ENCODE measurements at regions not wholly inside any gene's neighbourhood (a gene's known extent, or its start where the extent isn't known, plus 50 kb on each side); places are given as distances from the start of the nearest gene placed in this dataset.

DNA sequence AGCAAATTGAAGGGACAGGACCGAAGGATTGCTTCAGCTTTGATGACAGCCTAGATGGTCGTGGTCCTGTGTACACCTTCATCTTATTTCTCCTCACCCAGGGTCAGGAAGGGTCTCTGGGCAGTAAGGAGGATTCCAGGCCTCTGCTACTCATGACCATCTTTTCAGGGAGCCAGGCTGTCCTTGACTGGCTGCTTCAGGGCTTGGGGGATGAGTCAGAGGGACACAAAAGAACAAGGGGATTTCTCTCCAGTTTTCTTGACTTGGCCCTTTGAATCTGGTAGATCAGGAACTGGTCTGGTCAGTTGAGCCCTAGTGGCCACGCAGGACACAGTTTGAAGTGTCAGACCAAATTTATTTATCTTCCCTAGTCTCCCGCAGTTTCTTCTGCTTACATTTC lies 402.1 kb upstream of the CHD6 start:
- no peak for DNase-seq

DNA sequence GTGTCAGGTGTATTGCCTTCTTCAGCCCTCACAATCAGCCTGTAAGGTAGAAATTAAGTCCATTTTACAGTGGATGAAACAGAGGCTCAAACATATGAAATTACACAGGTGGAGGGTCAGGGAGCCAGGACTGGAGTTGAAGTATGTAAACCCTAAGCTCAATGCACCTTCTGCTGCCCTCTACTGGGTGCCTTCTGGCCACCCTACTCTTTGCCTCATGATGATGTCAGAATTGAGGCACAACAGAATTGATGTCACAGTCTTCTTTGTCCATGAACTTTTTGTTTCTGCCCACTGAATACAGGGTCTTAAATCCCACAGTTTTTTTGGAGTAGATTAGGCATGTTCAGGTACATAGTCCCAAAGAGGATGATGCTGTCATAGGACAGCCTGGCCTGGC lies 400.8 kb upstream of the CHD6 start:
- no peak for DNase-seq

DNA sequence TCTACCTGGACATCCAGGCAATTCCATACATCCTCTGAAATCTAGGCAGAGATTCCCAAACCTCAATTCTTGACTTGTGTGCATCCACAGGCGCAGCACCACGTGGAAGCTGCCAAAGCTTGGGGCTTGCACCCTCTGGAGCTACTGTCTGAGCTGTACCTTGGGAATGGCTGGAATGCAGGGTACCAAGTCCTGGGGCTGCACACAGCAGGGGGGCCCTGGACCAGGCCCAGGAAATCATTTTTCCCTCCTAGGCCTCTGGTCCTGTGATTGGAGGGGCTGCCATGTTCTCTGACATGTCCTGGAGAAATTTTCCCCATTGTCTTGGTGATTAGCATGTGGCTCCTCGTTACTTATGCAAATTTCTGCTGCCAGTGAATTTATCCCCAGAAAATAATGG lies 391.9 kb upstream of the CHD6 start:
- DNase-seq: no peak

DNA sequence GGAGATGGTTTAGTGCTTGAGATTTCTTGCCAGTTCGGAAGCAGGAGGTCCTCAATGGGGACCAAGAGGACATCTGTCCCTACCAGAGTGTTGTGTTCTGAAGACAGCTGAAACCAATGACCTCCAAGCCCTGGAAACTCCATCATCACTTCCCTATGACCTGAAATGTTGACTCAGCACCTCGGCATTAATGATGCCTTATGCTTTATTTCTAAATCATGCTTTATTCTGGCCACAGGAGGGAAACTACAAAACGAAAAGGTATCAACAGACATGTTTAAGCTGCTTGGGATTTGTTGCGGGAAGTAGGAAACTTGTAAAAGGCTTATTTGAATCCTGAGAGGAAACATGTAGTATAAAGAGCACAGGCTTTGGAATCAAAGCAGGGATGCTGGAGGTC lies 389.1 kb upstream of the CHD6 start:
- no peak for DNase-seq

DNA sequence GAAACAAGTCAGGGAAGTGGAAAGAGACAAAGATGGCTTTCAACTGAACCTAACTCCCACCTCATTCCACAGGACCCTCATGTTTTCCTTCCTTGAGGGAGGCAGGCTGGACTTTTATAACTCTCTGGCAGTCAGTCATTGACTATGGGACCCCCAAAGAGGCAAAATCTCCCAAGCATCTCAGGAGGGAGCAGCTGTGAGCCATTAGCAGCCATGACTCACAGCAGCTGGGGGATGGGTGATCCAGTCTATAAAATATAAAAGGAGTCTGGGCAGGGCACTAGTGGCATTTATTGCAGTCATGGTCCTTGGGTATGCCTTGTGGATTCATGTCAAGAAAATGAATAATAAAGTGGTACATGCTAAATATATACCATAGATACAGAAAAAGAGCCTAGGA lies 387.0 kb upstream of the CHD6 start:
- DNase-seq: no peak

DNA sequence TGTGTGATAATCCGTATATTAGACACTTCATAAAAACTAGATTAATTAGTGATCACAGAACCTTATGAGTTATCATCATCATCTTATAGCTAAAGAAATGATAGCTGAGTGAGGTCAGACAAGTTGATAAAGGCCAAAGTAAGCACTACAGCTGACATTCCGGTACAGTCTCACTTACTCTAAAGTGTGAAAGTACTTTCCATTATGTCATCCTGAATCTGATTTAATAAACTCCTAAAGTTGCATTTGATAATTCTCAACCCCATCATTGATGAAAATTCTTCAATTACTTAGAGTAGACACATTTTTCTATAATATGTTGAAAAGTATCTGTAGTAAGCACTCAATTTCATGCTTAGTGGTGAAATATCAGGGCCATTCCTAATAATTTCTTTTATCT lies 385.2 kb upstream of the CHD6 start:
- DNase-seq: no peak

DNA sequence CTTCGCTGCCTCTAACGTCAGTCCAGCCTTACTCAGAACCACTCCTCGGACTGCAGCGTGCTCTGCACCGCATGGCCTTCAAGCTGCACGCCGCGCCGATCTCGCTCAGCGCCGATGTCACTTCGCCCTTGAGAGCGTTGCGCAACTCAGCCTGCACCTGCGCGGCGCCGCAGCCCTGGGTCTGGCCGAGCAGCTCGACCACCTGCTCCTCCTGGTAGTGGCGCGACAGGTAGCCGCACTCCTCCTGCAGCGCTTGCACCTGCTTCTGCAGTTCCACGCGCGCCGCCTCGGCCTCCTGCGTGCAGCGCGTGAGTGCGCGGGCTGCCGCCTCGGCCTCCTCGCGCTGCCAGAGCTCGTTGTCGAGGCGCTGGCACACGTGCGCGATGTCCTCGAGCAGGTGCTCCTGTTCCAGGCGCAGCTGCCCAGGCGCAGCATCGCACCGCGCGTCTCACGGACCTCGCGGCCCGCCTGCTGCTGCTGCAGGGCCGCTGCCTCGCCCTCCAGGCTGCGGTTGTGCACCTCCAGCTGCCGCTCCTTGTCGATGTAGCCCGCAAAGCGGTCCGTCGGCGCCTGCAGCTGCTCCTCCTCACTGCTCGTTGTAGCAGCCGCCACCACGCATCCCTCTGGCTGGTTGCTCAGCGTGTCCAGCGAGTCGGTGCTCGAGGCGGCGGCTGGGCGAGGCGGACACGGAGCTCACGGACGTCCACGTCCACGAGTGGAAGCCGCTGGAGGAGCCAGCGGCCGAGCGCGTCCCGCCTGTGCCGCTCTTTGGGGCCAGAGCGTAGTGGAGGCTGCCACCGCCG lies 380.6 kb upstream of the CHD6 start:
- DNase-seq: no peak

DNA sequence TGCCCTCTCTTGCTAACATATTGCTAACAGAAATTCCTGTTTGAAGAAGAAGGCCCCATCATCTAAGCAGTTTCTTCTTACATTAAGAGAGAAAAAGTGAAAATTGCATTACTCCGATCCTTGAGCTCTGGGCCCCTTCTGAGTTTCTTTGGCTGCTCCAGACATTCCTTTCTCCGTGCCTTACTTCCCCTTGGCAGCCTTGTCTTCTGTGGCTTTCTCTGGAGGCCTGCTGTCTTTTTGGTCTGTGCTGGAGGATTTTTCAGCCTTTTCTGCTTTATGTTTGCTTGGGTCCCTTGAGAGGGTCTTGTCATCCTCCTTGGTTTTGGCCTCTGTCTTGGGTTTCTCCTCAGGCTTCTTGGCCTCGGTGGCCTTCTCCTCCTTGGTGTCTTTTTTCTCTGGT lies 378.8 kb upstream of the CHD6 start:
- DNase-seq: no peak

DNA sequence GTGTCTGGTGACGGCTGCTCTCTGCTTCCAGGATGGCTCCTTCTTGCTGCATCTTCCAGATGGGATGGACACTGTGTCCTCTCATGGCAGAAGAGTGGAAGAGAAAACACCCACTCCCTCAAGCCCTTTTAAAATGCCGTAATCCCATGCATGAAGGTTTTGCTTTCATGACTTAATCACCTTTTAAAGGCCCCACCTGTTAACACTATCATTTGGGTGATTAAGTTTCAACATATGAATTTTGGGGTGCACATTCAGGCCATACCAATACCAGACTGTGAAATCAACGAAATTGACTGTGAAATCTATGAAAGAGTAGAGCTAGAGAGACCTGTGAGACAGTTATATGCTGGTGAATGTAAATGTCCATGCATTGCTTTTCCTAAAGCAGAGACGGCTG lies 374.3 kb upstream of the CHD6 start:
- no peak for DNase-seq

DNA sequence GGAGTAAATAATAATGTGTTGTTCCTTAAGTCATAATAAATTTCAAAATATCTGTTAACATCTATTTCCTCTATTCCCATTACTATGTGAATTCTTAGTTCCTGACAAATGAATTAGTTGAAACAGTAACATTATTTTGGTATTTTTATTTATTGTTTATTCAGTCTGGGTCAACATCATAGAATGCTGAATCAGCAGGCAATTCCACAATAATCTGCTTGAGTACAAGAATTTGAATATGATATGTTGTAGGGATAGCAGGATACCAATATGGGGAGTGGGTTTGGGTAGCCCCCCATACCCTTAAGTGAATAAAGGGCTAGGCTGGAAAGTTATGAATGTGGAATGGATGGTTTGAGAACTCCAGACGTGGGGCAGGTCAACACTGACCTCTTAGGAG lies 373.2 kb upstream of the CHD6 start:
- DNase-seq: no peak

DNA sequence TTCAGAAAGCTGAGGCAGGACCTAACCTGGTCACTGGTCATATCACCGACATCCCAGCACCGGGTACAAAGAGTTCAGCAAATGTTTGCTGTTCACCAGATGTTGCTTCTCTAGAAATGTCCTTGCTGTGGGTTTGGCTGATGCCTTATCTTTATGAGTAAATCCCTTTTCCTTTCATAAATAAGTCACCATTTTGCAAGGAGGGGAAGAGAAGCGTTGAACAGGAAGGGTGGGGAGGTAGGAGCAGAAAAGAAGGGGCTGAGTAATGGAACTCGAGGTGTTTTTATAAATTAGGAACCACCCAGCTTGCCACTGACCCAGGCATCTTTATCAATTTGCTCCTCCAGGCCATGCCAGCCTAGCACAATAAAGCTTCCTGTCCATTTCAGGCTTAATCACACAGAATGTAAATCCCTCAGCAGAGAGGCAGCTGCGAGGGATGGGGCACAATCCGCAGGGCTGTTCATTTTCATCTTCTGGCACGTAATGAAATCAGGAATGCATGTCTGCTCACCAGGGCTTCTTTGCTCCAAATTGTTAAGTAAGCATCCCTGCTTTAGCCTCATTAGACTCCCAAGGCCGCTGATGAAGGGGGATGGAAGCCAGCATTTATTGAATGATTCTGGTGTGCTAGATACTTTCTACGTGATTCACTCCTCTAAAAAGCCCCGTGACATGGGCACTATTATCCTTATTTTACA lies 371.9 kb upstream of the CHD6 start:
- no peak for DNase-seq

DNA sequence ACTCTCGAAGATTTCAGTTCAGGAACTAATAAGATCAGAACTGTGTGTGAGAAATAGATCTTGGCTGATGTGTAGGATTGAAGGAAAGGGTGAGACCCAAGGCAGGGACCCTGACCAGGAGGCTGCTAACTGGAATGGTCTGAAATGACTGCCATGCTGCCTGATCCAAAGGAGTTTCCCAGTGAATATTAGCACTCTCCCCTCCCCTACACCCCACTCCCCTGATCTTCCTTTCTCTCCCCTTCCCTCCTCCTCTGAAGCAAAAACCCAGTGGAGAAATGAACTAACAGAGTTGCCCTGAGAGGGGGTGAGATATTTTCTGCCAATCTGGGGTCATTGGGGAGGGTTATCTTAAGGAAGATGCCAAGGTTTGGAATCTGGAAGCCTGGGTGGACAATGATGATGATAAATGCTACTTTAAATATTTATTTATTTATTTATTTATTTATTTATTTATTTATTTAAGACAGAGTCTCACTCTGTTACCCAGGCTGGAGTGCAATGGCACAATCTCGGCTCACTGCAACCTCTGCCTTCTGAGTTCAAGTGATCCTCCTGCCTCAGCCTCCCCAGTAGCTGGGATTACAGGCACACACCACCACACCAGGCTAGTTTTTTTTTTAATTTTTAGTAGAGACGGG lies 371.0 kb upstream of the CHD6 start:
- no peak for DNase-seq

DNA sequence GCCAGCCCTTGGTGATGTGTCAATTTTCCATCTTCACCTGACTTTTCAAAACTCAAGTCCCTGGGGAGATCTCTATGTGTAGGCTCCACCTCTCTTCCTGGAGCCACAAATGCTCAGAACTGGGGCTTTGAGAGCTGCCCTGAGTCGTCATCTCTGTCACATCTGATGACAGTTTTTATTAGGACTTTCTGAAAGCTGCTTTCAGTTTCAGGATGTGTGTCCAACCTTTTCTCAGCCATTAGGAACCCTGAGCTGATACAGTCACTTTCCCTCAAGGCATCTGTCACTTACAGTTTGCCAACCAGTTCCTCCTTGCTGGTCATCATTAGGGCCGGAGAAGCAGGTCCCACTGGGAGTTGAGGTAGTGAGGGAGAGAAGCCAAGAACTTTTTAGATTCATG lies 365.9 kb upstream of the CHD6 start:
- DNase-seq: no peak

DNA sequence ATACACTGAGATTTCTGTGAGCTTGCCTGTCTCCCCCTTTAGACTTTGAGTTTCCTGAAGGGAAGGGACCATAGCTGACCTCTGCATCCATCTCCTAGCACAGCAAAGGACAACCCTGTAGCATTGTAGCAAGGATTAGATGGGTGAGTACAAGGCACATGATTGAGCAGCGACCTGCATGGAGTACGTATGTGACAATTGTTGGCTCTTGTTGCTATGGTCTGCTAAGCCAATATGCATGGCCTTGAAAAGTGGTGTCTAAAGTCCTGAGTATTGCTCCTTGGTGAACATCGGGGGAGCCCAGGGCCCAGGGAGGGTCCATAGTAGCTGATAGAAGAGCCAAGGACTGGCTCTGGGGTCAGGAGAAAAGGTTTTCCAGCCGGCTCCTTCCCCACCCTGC lies 365.0 kb upstream of the CHD6 start:
- no peak for DNase-seq

DNA sequence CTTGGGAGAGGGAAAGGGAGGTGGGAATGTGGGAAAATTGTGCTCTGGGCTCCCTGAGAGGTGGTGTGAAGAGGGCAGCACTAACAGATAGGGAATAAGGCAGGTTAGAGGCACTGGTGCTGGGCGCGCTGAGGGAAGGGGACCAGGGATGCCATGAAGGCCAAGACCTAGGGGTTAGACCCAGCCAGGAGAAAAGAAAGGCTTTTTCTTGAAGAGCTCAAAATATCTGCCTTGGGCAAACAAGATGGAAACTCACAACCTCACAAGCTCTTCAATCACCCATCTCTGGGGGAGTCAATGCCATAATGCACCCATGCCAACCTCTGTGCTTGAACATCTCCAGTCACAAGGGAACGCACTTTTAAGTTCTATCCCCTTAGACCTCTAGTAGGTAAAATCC lies 363.6 kb upstream of the CHD6 start:
- no peak for DNase-seq

DNA sequence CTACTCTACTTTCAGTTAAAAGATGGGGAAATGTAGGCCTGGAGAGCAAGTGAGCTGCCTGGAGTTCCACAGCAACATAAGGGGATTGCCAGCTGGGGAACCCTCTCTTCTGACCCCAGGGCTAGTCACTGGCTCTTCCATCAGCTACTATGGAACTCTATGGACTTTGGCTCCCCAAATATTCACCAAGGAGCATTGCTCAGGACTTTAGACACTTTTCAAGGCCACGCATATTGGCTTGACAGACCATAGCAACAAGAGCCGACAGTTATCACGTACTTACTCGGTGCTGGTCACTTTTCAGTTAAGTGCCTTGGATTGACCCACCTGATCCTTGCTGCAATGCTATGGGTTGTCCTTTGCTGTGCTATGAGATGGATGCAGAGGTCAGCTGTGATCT lies 360.7 kb upstream of the CHD6 start:
- no peak for DNase-seq

DNA sequence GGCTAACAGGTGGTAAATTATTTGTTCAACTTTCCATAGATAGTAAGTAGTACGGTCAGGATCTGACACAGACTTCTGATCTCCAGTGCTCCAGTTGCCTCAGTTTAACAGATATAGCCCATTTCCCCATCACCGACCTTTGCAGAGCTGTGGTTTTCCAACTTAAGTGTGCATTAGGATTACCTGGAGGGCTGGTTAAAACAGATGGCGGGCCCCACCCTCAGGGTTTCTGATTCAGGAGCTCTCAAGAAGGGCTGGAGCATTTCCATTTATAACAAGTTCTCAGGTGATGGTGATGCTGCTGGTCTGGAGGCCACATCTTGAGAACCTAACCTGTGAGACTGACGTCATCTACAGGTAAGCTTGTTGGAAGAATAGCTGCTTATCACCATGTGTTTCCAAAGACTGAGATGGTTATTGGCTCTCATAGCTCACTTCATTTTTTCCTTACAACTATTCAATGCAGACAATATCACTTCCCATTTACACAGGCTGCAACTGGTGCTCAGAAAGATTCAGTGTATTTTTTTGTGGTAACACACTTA lies 360.1 kb upstream of the CHD6 start:
- no peak for DNase-seq

DNA sequence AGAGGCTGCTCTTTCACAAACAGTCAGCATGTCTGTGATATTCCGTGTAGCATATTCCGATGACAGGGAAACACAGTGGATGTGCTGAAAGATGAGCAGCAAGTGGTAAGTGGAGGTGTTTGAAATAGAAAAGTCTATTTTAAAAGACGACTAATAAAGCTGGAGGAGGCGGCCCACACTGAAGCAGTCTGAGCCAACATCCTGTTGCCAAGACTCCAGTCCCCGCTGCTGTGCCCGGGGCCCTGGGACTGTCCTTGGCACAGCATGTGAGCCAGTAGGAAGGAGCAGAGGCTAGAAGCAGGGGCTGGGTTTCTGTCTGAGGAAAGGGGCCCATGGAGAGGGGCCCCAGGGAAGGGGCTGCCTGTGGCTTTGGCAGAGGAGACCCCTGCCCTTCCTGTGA lies 351.5 kb upstream of the CHD6 start:
- no peak for DNase-seq

DNA sequence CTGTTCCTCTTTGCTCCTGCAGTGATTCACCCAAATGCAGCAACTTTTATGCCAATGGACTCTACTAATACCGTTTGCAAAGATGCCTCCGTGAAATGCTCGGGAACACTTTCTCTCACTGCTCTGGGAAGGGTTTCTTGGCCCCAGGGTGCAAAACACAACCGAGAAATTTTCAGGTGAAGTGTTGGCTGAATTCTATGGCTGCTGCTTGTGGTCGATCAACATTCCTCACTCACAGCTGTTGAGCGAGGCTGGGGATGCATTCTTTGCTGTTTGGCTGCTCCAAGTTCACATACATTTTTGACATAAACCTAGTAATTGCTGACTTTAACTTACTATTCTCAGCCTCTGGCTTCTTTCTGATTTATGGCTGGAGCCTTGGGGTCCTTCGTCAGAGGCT lies 342.0 kb upstream of the CHD6 start:
- no peak for DNase-seq

DNA sequence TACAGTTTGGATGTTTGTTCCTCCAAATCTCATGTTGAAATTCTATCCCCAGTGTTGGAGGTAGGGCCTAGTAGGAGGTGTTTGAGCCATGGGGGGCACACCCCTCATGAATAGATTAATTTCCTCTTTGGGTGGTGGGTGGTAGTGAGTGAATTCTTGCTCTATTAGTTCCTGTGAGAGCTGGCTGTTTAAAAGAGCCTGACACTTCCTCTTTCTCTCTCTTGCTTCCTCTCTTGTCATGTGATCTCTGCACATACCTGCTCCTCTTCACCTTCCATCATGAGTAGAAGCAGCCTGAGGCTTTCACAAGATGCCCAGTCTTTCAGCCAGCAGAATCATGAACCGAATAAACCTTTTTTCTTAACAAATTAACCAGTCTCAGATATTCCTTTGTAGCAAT lies 340.2 kb upstream of the CHD6 start:
- no peak for DNase-seq

DNA sequence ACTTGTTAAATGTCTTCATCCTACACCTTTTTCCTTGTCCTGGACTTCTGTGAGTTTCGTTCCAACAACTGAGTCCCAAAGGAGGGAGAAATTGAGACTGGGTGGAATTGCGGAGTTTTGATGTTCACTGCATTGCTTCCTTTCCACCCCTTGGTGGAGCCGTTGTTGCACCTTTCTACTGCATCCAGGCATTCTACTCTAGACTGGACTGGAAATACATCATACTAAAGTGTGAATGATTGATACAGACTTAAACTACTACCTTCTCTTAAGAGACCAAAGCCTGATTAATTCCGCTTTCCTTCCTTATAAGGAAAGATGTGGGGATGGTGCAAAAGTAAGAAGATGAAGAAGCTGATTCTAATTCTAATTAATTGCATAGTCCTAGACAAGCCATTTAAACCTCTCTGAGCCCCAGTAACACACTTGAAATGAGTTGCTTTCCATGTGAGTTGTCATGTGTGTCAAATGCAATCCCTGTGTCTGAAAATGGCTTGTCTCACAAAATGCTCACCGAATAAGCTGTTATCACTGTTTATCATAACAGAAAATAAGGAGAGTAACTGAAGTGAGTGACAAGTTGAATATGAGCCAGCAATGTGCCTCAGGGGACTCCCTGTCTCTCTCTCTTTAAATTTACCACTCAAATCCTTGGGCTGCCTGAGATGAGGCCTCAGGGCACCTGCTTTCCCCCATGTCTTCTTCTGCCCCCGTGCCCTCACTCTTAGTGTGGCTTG lies 338.3 kb upstream of the CHD6 start:
- DNase-seq: no peak

DNA sequence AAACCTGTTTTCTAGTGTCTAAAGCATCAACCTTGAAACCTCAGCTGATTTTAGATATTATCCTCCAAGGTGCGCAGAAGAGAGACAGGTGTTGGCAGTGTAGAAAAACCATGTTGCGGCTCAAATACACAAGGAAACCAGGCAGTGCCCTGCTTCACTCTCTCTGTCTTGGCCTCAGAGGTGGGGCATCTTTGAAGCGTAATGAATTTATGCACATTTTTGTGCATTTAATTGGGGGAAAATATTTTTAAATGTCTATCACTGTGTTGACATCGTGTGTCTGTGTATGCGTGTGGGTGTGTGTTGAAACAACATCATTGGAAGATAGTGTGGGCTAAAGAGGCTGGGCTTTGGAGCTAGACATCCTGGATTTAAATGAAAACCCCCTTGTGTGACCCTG lies 334.0 kb upstream of the CHD6 start:
- no peak for DNase-seq

DNA sequence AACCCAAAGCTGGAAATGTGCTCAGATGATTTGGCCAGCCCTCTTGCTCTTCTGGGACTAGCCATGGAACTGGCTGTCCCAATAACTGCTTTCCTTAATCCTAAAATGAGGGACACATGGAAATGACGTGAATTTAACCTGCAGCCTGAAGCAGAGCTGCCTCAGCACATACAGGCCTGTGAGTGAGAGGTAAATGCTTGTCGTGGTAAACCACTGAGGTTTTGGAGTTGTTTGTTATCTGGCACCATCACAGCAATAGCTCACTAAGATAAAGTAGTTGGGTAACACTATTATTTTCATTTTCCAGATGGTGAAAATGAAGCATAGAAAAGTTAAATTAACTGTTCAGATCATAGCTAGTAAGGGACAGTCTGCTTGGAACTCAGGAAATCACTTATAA lies 333.4 kb upstream of the CHD6 start:
- DNase-seq: no peak

All from GOT3 (cell line).